ENCODE measurements at regions not wholly inside any gene's neighbourhood (a gene's known extent, or its start where the extent isn't known, plus 50 kb on each side); places are given as distances from the start of the nearest gene placed in this dataset.

DNA sequence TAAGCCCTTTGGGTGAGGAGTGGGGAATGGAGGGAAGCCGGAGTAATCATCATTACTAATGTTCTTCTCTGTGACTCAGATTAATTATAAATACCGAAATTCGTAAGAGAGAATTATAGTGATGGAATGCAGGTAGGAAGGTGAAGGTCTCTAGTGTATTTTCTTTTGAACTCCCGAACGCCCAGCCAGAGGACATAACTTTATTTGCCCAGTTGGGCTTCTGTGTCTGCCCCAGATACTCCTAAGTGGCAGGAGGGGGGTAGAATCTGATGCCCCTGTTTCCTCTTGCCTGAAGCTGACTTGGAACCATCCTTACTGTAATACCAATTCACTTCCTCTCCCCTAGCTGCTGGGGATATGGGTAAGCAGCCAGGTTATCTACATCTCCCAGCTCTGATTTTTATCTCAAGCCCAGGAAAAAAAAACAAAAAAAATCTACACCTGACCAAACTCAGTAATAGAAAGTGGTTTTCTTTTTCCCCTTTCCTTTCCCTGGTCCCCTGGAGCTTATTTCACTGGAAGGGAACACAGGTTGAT, 84.4 kb upstream of the CISTR start:
- Histone ChIP-seq H3K27me3 (ENCODE audit: control insufficient read depth, insufficient read depth, low read length) (peaks cover 34% of the 10 kb centered on the region), H3K4me3 (ENCODE audit: low read length) (no peak overlapping the region), H3K4me1 (ENCODE audit: control insufficient read depth, insufficient read depth, low read length) (no peaks in the 10 kb centered on the region), H3K27ac (ENCODE audit: low read length) (no peak overlapping the region), H3K9me3 (replicated peaks; ENCODE audit: control insufficient read depth, low read depth, low read length) (no peaks in the 10 kb centered on the region), H3K36me3 (ENCODE audit: control insufficient read depth, insufficient read depth, low read length) (no peaks in the 10 kb centered on the region)
- no CpG with 5 or more reads among the region's 5 CpGs for WGBS (ENCODE audit: insufficient coverage)
- no peak for DNase-seq

DNA sequence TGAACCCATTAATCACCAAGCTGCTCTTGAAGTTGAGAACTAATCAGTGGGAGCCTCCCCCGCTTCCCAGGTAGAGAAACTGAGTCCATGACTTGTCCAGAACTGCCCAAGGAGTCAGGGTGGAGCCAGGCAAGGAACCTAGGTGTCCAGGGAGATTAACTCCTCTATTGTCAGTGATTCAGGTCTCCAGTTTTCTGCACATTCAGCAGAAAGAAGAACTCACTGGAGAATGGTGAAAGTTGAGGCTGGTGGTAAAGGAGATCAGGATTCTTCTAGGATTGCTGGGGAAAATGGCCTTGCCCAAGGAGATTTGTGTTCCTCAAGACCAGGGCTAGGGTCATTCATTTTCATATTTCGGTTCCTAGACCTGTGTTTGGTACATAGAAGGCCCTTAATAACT, 87.2 kb upstream of the CISTR start:
- no peak for DNase-seq
- H3K36me3 ChIP-seq (ENCODE audit: control insufficient read depth, insufficient read depth, low read length) = no peaks in the 10 kb centered on the region
- peaks cover 42% of the 10 kb centered on the region for H3K27me3 ChIP-seq (ENCODE audit: control insufficient read depth, insufficient read depth, low read length)
- H3K9me3 ChIP-seq (replicated peaks; ENCODE audit: control insufficient read depth, low read depth, low read length) = no peaks in the 10 kb centered on the region
- no peak overlapping the region for H3K4me3 ChIP-seq (ENCODE audit: low read length)
- H3K4me1 ChIP-seq (ENCODE audit: control insufficient read depth, insufficient read depth, low read length) = no peaks in the 10 kb centered on the region
- H3K27ac ChIP-seq (ENCODE audit: low read length) = no peak overlapping the region
- WGBS (ENCODE audit: insufficient coverage) = 83% methylated on average over 2 of the region's 2 CpGs

DNA sequence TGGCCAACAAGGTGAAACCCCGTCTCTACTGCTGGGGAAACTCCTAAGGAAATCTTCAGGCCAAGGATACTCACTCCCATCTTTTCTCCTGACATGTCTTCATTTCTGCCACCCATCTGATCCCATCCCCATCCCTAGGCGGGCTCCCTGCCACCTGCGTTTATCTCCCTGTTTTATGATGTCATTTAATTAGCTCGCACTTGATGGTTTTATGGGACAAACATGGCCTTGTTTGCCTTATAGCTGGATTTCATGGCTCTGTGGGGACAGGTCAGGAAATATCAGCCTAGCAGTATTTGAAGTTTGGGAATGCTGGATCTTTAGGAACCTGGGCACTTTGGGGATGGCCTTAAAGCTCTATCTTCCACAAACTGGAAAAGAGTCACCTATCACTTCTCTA, 88.5 kb upstream of the CISTR start:
- Histone ChIP-seq H3K27me3 (ENCODE audit: control insufficient read depth, insufficient read depth, low read length) (peaks cover 43% of the 10 kb centered on the region), H3K4me1 (ENCODE audit: control insufficient read depth, insufficient read depth, low read length) (no peaks in the 10 kb centered on the region), H3K9me3 (replicated peaks; ENCODE audit: control insufficient read depth, low read depth, low read length) (no peaks in the 10 kb centered on the region), H3K27ac (ENCODE audit: low read length) (no peak overlapping the region), H3K36me3 (ENCODE audit: control insufficient read depth, insufficient read depth, low read length) (no peaks in the 10 kb centered on the region), H3K4me3 (ENCODE audit: low read length) (no peak overlapping the region)
- 67% methylated on average over 1 of the region's 4 CpGs for WGBS (ENCODE audit: insufficient coverage)
- no peak for DNase-seq

DNA sequence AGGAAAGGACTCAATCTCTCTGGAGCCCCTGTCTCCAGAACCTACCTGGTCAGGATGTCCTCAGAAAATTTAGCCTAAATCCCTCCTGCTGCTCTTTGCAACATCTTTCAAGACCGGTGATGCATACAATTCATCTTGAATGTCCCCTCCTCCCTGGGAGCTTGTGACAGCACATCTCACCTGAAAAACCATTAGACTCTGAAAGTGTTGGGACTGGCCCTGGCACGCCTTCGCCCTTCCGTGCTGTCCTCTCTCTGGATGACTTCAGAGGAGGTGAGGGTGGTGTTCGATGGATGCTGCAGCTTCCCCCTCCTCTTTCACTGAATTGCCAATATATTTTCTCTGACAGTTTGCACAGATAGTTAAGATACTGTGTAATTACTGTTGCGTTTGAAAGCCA, 90.9 kb upstream of the CISTR start:
- no peak for DNase-seq
- 42% methylated on average over 2 of the region's 6 CpGs for WGBS (ENCODE audit: insufficient coverage)
- peaks cover 33% of the 10 kb centered on the region for H3K27me3 ChIP-seq (ENCODE audit: control insufficient read depth, insufficient read depth, low read length)

DNA sequence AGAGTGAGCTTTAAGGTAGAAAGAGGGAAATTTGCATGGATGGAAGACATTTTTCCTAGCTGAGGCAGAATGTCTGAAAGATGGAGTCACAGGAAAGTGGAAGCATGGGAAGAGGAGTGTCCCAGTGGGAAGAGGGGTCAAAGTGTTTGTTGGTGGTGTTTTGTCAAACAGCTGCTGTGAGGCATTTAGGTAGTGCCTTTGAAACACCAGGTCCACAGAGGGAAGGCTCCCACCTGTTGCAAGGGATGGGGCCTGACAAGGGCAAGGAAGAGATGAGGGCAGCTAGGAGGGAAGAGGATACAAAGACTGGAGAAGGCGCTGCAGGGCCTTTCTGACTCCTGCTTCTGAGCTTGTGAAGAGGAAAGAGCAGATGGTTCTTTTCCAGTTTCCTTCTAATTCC, 91.8 kb upstream of the CISTR start:
- H3K27me3 ChIP-seq (ENCODE audit: control insufficient read depth, insufficient read depth, low read length) = peaks cover 35% of the 10 kb centered on the region
- WGBS (ENCODE audit: insufficient coverage) = no CpG with 5 or more reads among the region's 1 CpG

More for the DNA sequence above, 90.9 kb upstream of the CISTR start:
- Histone ChIP-seq H3K27ac (ENCODE audit: low read length) (no peak overlapping the region), H3K9me3 (replicated peaks; ENCODE audit: control insufficient read depth, low read depth, low read length) (no peaks in the 10 kb centered on the region), H3K4me1 (ENCODE audit: control insufficient read depth, insufficient read depth, low read length) (no peaks in the 10 kb centered on the region), H3K36me3 (ENCODE audit: control insufficient read depth, insufficient read depth, low read length) (no peaks in the 10 kb centered on the region), H3K4me3 (ENCODE audit: low read length) (no peak overlapping the region)

DNA sequence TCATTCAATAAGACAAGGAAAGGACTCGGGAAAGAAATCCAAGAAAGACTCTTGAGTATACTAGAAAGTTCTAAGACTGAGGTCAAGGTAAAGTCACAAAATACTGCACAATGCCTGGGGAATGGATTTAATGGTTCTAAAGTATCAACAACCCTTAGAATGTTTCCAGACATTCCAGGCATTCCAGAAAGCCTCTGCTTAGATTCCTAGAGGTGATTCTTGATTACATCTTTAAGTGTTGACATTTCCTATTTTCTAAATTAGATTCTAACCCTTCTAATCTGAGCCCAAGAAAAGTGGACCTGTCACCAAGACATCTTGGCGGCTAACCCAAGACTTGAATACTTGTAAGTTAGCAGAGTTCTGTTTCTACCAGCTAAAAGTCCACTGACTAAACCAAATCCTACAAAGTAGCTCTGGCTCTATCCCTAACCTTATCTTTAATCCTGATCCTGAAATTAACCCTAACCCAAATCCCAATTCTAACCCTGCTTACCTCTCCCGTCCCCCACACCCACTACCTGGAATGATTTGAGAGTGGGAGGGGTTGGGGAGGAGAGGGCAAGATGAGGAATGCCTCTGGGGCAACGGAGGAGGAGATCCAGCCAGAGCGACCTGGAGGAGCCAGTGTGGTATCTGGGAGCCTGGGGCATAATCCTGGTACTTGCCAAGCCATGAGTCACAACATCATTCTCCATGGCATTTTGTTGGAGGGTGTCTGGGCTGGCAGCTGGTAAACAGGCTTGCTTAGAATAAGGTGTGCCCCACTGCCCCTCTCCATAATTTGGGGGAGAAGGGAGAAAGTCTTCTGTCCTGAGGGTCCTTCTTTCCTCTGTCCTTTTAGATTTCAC, 93.4 kb upstream of the HOXC13 start:
- H3K9me3 ChIP-seq (replicated peaks; ENCODE audit: control insufficient read depth, low read depth, low read length) = no peaks in the 10 kb centered on the region
- H3K4me3 ChIP-seq (ENCODE audit: low read length) = no peak overlapping the region
- no CpG with 5 or more reads among the region's 5 CpGs for WGBS (ENCODE audit: insufficient coverage)
- H3K27me3 ChIP-seq (ENCODE audit: control insufficient read depth, insufficient read depth, low read length) = peaks cover 42% of the 10 kb centered on the region
- no peak for DNase-seq
- no peak overlapping the region for H3K27ac ChIP-seq (ENCODE audit: low read length)
- no peaks in the 10 kb centered on the region for H3K36me3 ChIP-seq (ENCODE audit: control insufficient read depth, insufficient read depth, low read length)
- no peaks in the 10 kb centered on the region for H3K4me1 ChIP-seq (ENCODE audit: control insufficient read depth, insufficient read depth, low read length)

More for the DNA sequence above, 91.8 kb upstream of the CISTR start:
- Histone ChIP-seq H3K4me3 (ENCODE audit: low read length) (no peak overlapping the region), H3K27ac (ENCODE audit: low read length) (no peak overlapping the region), H3K4me1 (ENCODE audit: control insufficient read depth, insufficient read depth, low read length) (no peaks in the 10 kb centered on the region), H3K36me3 (ENCODE audit: control insufficient read depth, insufficient read depth, low read length) (no peaks in the 10 kb centered on the region), H3K9me3 (replicated peaks; ENCODE audit: control insufficient read depth, low read depth, low read length) (no peaks in the 10 kb centered on the region)
- no peak for DNase-seq

DNA sequence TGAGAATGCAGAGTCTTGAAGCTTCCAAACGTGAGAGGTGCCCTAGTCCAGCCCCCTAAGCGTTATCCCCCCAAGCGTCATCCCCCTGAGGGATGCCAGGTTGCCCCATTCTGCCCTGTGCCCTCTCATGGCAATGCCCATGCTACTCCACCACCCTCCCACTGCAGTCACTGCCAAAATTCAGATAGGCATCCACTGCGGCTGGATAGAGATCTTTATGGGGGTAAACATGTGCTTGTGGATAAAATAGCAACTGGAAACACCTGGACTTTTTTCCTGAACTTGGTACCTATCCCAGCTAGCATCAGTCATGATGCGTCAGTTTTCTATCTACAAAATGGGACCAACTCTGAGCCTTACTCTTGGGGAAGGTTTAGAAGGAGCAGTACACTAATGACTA, 92.7 kb upstream of the HOXC13 start:
- H3K27ac ChIP-seq (ENCODE audit: low read length) = no peak overlapping the region
- H3K36me3 ChIP-seq (ENCODE audit: control insufficient read depth, insufficient read depth, low read length) = no peaks in the 10 kb centered on the region
- no peaks in the 10 kb centered on the region for H3K9me3 ChIP-seq (replicated peaks; ENCODE audit: control insufficient read depth, low read depth, low read length)
- peaks cover 44% of the 10 kb centered on the region for H3K27me3 ChIP-seq (ENCODE audit: control insufficient read depth, insufficient read depth, low read length)
- WGBS (ENCODE audit: insufficient coverage) = 40% methylated on average over 1 of the region's 5 CpGs
- no peak for DNase-seq
- H3K4me1 ChIP-seq (ENCODE audit: control insufficient read depth, insufficient read depth, low read length) = no peaks in the 10 kb centered on the region
- no peak overlapping the region for H3K4me3 ChIP-seq (ENCODE audit: low read length)

DNA sequence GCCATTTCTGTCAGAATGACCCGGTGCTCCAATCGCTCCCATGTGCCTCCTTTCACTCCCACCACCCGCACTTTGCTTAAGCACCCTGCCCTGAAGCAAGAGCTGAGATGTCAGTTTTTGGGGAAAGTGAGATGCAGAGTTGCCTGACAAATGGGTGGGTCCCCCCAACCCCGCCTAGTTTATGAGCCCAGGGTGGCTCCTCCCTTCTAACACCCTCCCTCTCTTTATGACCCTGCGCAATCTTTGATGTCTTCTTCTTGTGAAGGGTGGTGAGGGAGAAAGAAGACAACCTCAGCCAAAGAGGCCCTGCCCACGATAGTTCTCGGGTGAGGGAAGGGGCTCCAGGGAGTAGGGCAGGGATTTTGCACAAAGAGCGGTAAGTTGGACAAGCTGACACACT, 89.5 kb upstream of the HOXC13 start:
- Histone ChIP-seq H3K4me1 (ENCODE audit: control insufficient read depth, insufficient read depth, low read length) (no peaks in the 10 kb centered on the region), H3K4me3 (ENCODE audit: low read length) (no peak overlapping the region), H3K27ac (ENCODE audit: low read length) (no peak overlapping the region), H3K36me3 (ENCODE audit: control insufficient read depth, insufficient read depth, low read length) (no peaks in the 10 kb centered on the region), H3K27me3 (ENCODE audit: control insufficient read depth, insufficient read depth, low read length) (peaks cover 26% of the 10 kb centered on the region), H3K9me3 (replicated peaks; ENCODE audit: control insufficient read depth, low read depth, low read length) (no peaks in the 10 kb centered on the region)
- WGBS (ENCODE audit: insufficient coverage) = no CpG with 5 or more reads among the region's 8 CpGs
- no peak for DNase-seq

DNA sequence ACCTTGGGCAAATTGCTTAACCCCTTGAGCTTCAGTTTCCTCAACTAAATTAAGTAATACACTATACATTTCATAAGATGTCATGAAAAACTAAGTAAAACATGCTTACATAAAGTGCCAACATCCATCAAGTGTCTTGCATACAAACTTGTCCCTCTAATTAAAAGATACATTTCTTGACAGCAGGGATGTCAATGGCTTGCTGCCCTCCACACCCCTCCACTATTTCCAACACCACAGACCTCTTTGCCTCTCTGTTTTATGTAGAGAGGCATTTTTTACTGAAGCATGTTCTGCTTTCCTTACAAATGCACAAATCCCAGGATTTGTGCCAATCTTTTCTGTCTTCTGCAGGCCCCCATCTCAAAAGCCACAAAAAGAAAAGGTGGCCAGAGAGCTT, 89.0 kb upstream of the HOXC13 start:
- no peak overlapping the region for H3K4me3 ChIP-seq (ENCODE audit: low read length)
- no peaks in the 10 kb centered on the region for H3K9me3 ChIP-seq (replicated peaks; ENCODE audit: control insufficient read depth, low read depth, low read length)
- H3K36me3 ChIP-seq (ENCODE audit: control insufficient read depth, insufficient read depth, low read length) = no peaks in the 10 kb centered on the region
- H3K4me1 ChIP-seq (ENCODE audit: control insufficient read depth, insufficient read depth, low read length) = no peaks in the 10 kb centered on the region
- H3K27me3 ChIP-seq (ENCODE audit: control insufficient read depth, insufficient read depth, low read length) = peaks cover 24% of the 10 kb centered on the region
- DNase-seq = no peak
- no peak overlapping the region for H3K27ac ChIP-seq (ENCODE audit: low read length)

DNA sequence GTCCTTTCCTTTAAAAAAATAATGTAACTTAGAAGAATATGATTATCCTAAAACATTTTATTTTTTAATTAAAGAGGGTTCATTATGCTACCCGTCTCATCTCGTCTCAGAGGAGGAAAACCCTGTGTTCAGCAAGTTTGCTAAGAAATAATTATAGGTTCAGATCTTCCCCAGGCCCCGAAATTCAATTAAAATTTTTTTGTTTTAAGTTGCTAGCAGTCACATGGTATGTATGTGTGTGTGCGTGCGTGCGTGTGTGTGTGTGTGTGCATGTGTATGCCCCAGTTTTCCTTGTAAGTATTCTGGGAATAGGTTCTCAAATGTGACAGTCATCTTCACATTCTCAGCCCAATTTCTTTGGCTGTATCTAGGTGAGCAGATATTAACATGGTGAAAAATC, 86.6 kb upstream of the HOXC13 start:
- 67% methylated on average over 1 of the region's 6 CpGs for WGBS (ENCODE audit: insufficient coverage)
- H3K36me3 ChIP-seq (ENCODE audit: control insufficient read depth, insufficient read depth, low read length) = no peaks in the 10 kb centered on the region
- no peak overlapping the region for H3K27ac ChIP-seq (ENCODE audit: low read length)
- H3K4me3 ChIP-seq (ENCODE audit: low read length) = no peak overlapping the region
- H3K4me1 ChIP-seq (ENCODE audit: control insufficient read depth, insufficient read depth, low read length) = no peaks in the 10 kb centered on the region
- no peaks in the 10 kb centered on the region for H3K9me3 ChIP-seq (replicated peaks; ENCODE audit: control insufficient read depth, low read depth, low read length)
- no peak for DNase-seq
- peaks cover 17% of the 10 kb centered on the region for H3K27me3 ChIP-seq (ENCODE audit: control insufficient read depth, insufficient read depth, low read length)

DNA sequence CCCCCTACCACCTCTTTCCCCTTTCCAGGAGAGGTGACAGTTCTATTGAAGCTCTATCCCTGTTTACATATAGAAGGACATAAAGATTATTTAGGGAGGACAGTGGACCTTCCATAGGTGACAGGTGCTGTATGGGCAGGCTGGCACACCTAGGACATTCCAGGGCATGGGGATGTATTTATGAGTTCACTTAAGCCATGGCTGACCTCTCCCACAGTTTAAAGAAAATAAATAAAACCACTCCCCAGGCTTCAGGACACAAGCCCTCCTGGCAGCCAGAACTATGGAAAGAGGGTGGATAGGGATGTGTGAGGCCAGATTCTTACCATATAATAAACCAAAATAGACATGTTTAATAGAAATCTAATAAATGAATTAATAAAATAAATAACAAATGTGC, 85.6 kb upstream of the HOXC13 start:
- Histone ChIP-seq H3K9me3 (replicated peaks; ENCODE audit: control insufficient read depth, low read depth, low read length) (no peaks in the 10 kb centered on the region), H3K4me1 (ENCODE audit: control insufficient read depth, insufficient read depth, low read length) (no peaks in the 10 kb centered on the region), H3K27ac (ENCODE audit: low read length) (no peak overlapping the region), H3K27me3 (ENCODE audit: control insufficient read depth, insufficient read depth, low read length) (peaks cover 17% of the 10 kb centered on the region), H3K4me3 (ENCODE audit: low read length) (no peak overlapping the region), H3K36me3 (ENCODE audit: control insufficient read depth, insufficient read depth, low read length) (no peaks in the 10 kb centered on the region)
- DNase-seq = no peak
